Immature natural killer cell (primary cell): ENCODE measurements at regions not wholly inside any gene's neighbourhood (a gene's known extent, or its start where the extent isn't known, plus 50 kb on each side); places are given as distances from the start of the nearest gene placed in this dataset.

Experiments
- DNase-seq, 3 donors: peaks; one replicate each; pipeline ENCODE4 v3.0.0; 2022; ENCODE audit warnings: mixed read lengths in 1 of 3
- H3K27ac Mint-ChIP-seq, 6 donors: one replicate each; pipeline ENCODE4 v1.8.0; 2020; ENCODE audit warnings: mixed read lengths in 6 of 6, mild to moderate bottlenecking in 5 of 6, inconsistent platforms in 4 of 6, moderate library complexity in 3 of 6
- H3K27me3 Mint-ChIP-seq, 3 donors: one replicate each; pipeline ENCODE4 v1.8.0; 2020 to 2021; ENCODE audit warnings: low read depth in 3 of 3, mild to moderate bottlenecking in 3 of 3, mixed read lengths in 3 of 3, moderate library complexity in 3 of 3, inconsistent platforms in 1 of 3
- H3K36me3 Mint-ChIP-seq, 3 donors: one replicate each; pipeline ENCODE4 v1.8.0; 2020; ENCODE audit warnings: mixed read lengths in 3 of 3, inconsistent platforms in 2 of 3, mild to moderate bottlenecking in 2 of 3
- H3K4me1 Mint-ChIP-seq, 2 donors: one replicate each; pipeline ENCODE4 v1.8.0; 2020; ENCODE audit warnings: inconsistent platforms in 2 of 2, mild to moderate bottlenecking in 2 of 2, mixed read lengths in 2 of 2, moderate library complexity in 1 of 2
- H3K4me3 Mint-ChIP-seq, 5 donors: one replicate each; pipeline ENCODE4 v1.8.0; 2020; ENCODE audit warnings: mild to moderate bottlenecking in 5 of 5, mixed read lengths in 5 of 5, inconsistent platforms in 3 of 5, moderate library complexity in 3 of 5
- H3K9me3 Mint-ChIP-seq, 6 donors: one replicate each; pipeline ENCODE4 v1.8.0; 2020; ENCODE audit warnings: mild to moderate bottlenecking in 6 of 6, mixed read lengths in 6 of 6, inconsistent platforms in 4 of 6, moderate library complexity in 3 of 6

DNA sequence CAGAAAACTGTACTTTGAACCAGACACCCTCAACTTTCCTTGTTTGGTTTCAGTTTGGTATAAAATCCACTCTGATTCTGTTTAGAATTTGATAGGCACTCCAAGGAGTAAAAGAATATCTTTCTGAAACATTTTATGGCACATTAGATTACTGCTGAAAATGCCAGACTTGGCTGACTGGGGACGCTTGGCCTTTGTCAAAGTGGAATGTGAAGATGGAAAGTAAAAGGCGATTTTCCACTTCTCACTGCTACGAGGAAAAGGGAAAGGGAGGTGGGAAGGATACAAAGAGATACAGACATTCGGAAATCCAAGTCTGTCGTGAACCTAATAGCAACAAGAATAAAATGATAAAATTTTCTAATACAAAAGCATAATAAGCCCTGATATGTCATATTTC is 203.9 kb downstream of the DMRT2 start:
- H3K27me3 Mint-ChIP-seq = peaks cover 0 to 3% (median 2%) of the 10 kb centered on the region in 3 donors
- H3K36me3 Mint-ChIP-seq = no peaks in the 10 kb centered on the region
- no peaks in the 10 kb centered on the region for H3K4me1 Mint-ChIP-seq
- no peak for DNase-seq
- H3K4me3 Mint-ChIP-seq = no peak overlapping the region
- H3K9me3 Mint-ChIP-seq = peaks cover 0 to 3% (median 0%) of the 10 kb centered on the region in 6 donors
- H3K27ac Mint-ChIP-seq = no peak overlapping the region

DNA sequence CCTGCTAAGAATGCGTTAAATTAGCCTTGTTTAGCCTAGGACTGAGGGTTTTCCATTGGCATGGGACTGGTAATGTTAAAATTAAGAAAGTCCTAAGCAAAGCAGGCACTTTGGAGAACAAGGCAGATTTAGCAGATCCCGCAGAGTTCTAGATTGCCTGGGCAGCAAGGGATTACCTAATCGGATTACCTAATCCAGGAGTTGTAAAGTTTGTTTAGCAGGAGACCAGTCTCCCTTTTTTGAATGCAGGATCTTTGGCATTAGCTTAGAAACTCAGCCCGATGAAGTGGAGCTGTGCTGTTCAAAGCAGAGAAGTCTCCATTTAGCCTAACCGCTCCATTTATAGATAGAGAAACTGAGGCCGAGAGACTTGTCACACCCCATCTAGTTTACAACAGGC is 206.0 kb downstream of the DMRT2 start:
- no peaks in the 10 kb centered on the region for H3K4me1 Mint-ChIP-seq
- H3K27ac Mint-ChIP-seq = no peak overlapping the region
- DNase-seq = no peak
- H3K36me3 Mint-ChIP-seq = no peaks in the 10 kb centered on the region
- peaks cover 0 to 3% (median 2%) of the 10 kb centered on the region in 3 donors for H3K27me3 Mint-ChIP-seq
- no peak overlapping the region for H3K4me3 Mint-ChIP-seq
- H3K9me3 Mint-ChIP-seq = peaks cover 0 to 3% (median 0%) of the 10 kb centered on the region in 6 donors

DNA sequence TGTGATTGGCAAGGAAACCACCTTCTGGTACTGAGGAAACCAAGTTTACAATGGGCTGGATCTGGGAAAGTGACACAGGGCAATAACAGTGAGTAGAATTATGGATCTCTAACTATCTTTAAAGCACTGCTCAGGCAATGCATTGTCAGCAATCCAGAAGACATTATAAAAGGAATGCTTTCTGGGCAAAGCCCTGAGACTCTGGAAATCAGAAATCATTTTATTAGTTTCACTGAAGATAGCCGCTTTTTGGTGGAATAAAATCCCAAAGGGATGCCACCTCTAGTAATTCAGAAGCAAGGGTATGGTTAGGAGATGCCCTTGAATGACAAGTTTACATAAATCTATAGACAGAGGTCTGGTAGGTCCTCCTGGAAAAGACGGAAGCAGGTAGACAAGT is 211.1 kb downstream of the DMRT2 start:
- Mint-ChIP-seq H3K27ac (no peak overlapping the region), H3K4me1 (no peaks in the 10 kb centered on the region), H3K9me3 (peaks cover 0 to 3% (median 0%) of the 10 kb centered on the region in 6 donors), H3K36me3 (no peaks in the 10 kb centered on the region), H3K4me3 (no peak overlapping the region), H3K27me3 (peaks cover 1 to 2% (median 2%) of the 10 kb centered on the region in 3 donors)
- DNase-seq = no peak

DNA sequence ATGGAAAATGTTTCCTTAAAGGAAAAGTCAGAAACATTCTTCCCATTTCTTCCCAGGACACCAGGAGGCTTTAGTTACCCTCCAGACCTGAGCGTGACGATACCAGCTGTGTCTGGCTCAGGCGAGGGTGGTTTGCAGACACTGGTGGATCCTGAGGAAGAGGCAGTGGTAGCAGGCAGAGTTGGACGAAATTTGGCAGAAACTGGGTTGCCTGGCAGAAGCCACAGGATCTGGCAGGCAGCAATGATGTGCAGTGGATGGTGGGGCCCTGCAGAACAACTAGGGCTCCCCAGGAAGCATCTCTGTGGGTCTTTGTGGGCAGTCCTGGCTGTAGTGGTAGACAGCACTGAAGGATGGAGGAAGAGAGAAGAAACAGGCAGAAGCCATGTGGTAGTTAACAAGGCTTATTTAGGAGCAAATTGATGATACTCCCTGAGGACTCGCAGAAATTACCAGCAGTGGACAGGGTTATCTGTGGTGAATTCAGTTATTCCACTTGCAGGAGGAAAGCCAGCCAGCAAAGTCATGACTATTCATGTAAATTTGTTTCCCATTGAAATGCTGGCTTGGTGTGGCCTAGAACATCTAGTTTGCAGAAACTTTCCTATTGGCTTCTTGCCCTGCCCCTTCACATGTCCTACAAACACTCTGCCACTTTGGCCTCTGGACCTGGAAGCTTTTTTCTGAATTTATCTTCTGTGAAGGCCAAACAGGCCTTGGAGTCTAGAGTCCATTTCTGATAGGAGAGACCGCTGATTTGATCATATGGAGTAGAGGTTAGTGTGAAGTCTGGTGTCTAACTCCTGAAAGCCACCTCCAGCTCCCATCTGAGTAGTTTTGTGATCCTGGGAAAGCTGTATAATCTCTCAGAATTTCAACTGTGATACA is 212.0 kb downstream of the DMRT2 start:
- no peak overlapping the region for H3K27ac Mint-ChIP-seq
- H3K27me3 Mint-ChIP-seq = peaks cover 0 to 4% (median 2%) of the 10 kb centered on the region in 3 donors
- no peaks in the 10 kb centered on the region for H3K36me3 Mint-ChIP-seq
- no peaks in the 10 kb centered on the region for H3K4me1 Mint-ChIP-seq
- H3K4me3 Mint-ChIP-seq = no peak overlapping the region
- DNase-seq = no peak
- peaks cover 0 to 1% (median 0%) of the 10 kb centered on the region in 6 donors for H3K9me3 Mint-ChIP-seq

DNA sequence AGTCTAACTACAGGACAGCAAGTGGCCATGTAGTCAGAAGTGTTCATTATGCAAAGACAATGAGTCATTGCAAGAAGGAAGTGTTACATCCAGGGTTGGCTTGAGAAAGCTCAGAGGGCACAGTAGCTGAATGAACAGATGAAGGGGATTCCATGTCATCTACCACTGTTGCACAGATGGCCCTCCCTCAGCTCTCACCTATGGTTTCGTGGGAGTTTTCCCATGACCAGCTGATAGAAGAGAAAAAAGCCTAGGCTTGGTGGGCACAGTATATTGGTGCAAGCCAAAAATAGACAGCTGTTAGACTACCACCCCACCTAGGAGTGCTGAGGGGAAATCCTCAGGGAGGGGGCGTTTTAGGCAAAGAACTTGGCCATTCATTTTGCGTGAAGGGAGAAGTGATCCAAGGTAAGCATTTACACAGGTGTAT is 217.0 kb downstream of the DMRT2 start:
- Mint-ChIP-seq H3K27me3 (peaks cover 4% of the 10 kb centered on the region in 3 donors), H3K36me3 (peaks cover 0 to 3% (median 0%) of the 10 kb centered on the region in 3 donors)
- DNase-seq = no peak

DNA sequence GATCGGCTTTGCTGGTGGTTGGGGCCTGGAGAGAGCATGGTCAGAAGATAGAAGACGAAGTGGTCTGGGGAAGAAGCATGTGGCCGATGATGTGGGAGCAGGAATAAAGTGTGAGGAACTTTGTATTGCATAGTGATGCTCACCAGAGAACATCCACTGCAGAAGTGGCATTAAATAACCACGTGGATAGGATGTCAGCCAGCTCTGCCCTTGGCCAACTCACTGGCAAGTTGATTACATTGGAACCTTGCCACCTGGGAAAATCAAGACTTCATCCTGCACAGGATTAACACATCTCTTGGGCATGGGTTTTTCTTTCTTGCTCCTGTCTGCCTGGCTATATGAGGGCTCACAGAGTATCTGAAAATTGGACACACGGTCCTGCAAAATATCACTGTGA is 217.4 kb downstream of the DMRT2 start:
- H3K27me3 Mint-ChIP-seq = peaks cover 4% of the 10 kb centered on the region in 3 donors
- H3K27ac Mint-ChIP-seq = no peak overlapping the region
- peaks cover 3 to 6% of the 10 kb centered on the region in 2 donors for H3K4me1 Mint-ChIP-seq
- H3K36me3 Mint-ChIP-seq = peaks cover 0 to 3% (median 0%) of the 10 kb centered on the region in 3 donors
- DNase-seq = no peak
- H3K4me3 Mint-ChIP-seq = no peak overlapping the region
- H3K9me3 Mint-ChIP-seq = peaks cover 0 to 5% (median 0%) of the 10 kb centered on the region in 6 donors

More for the DNA sequence above, 217.0 kb downstream of the DMRT2 start:
- Mint-ChIP-seq H3K4me1 (peaks cover 3 to 6% of the 10 kb centered on the region in 2 donors), H3K9me3 (peaks cover 0 to 5% (median 0%) of the 10 kb centered on the region in 6 donors), H3K4me3 (no peak overlapping the region), H3K27ac (no peak overlapping the region)

DNA sequence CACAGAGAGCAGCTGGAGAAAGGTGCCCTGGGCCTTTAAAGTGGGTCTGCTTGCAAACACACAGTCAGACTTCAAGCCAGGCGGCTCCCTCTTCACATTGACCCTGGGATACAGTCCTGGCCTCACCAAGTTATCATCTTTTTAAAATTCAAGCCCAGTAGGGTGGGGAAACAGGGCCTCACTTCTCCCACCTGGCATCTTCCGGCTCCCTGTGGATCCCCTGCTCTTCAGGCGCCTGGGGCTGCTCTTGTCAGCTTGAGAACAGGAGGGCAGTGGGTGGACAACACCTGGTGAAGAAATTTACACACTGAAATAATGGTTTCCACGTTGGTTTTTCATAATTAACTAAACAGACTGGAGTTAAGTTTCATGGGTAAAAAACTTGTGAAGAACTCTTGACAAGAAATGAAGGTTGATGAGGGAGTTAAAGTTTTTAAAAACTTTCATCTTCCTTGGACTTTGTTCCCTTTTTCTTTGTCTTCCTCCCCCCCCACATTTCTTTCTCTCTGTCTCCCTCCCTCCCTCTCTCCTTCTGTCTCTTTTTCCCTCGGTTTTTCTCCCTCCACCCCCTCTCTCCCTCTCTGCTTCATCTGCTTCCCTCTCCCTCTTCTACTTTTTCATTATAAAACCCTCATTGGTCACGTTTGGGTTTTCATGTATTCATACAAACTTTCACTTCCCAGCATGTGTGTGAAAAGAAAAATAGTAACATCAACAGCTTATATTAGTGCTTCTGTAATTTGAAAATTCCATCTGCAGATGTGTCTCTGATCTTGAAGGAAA is 219.6 kb downstream of the DMRT2 start:
- H3K4me1 Mint-ChIP-seq = peaks cover 3 to 6% of the 10 kb centered on the region in 2 donors
- H3K4me3 Mint-ChIP-seq = no peak overlapping the region
- DNase-seq = no peak
- no peak overlapping the region for H3K27ac Mint-ChIP-seq
- H3K27me3 Mint-ChIP-seq = peaks cover 2 to 4% (median 2%) of the 10 kb centered on the region in 3 donors
- peaks cover 0 to 3% (median 0%) of the 10 kb centered on the region in 3 donors for H3K36me3 Mint-ChIP-seq
- peaks cover 0 to 5% (median 0%) of the 10 kb centered on the region in 6 donors for H3K9me3 Mint-ChIP-seq

DNA sequence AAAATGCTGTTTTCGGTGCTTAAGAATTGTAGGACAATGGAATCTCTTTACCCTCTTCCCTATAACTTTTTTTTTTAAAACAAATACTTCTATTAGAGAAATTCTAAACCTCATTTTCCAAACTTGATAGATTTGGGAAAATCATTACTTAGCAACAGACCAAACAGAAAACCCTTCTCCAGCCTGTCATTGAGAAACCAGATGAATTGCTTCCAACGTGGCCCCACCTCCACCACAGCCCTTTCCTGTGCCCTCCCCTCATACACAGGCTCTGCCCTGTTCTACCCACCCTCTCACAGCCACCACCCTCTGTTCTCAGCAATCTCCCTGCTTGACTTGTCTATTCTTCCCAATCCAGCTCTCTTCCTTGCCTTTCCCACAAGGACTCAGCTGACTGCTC is 221.2 kb downstream of the DMRT2 start:
- peaks cover 3 to 6% of the 10 kb centered on the region in 2 donors for H3K4me1 Mint-ChIP-seq
- no peak for DNase-seq
- peaks cover 2 to 4% (median 2%) of the 10 kb centered on the region in 3 donors for H3K27me3 Mint-ChIP-seq
- H3K36me3 Mint-ChIP-seq = peaks cover 0 to 3% (median 0%) of the 10 kb centered on the region in 3 donors
- H3K9me3 Mint-ChIP-seq = peaks cover 0 to 5% (median 0%) of the 10 kb centered on the region in 6 donors
- H3K4me3 Mint-ChIP-seq = peak overlapping the region in 1 of 5 donors; percentile 34
- H3K27ac Mint-ChIP-seq = no peak overlapping the region

DNA sequence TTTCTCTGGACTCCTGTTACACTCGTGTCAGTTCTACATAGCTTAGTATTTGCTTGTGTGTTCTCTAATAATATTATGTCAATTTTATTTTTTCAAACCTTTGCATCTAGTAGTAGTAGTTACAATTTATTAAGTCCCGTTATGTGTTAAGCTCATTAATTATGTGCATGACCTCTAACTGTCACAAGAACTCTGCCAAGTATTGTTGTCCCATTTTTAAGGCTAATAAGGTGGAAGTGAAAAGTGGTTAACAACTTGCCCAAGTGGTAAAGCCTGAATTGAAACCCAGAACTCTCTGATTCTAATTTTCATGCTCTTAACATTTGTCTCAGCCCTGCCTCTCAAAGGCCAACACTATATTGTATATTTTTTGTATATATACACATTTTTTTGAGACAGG is 221.6 kb downstream of the DMRT2 start:
- peaks cover 0 to 7% (median 0%) of the 10 kb centered on the region in 6 donors for H3K9me3 Mint-ChIP-seq
- peaks cover 3 to 6% of the 10 kb centered on the region in 2 donors for H3K4me1 Mint-ChIP-seq
- H3K27ac Mint-ChIP-seq = no peak overlapping the region
- peak overlapping the region in 1 of 5 donors; percentile 34 for H3K4me3 Mint-ChIP-seq
- H3K36me3 Mint-ChIP-seq = peaks cover 0 to 3% (median 0%) of the 10 kb centered on the region in 3 donors
- DNase-seq = no peak
- H3K27me3 Mint-ChIP-seq = peaks cover 2 to 4% (median 3%) of the 10 kb centered on the region in 3 donors

DNA sequence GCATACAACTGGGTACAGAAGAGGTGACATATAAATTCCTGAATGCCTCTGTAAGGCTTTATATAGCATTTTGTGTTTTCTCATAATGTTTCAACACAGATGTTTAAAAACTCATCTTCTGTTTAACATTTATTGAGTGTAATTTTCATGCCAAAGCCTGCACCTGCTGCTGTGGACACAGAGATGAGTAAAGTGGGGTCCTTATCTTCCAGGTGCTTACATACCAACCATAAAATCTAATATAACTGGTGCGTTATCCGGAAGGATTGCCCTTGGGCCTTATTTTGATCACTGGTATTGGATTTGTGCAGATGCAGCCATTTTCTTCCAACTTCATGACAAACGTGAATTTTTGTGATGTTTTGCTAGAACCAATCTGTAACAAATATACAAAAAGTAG is 222.3 kb downstream of the DMRT2 start:
- H3K27me3 Mint-ChIP-seq = peaks cover 2 to 4% (median 3%) of the 10 kb centered on the region in 3 donors
- H3K27ac Mint-ChIP-seq = no peak overlapping the region
- no peak for DNase-seq
- H3K4me1 Mint-ChIP-seq = peaks cover 3 to 6% of the 10 kb centered on the region in 2 donors
- no peak overlapping the region for H3K4me3 Mint-ChIP-seq
- peaks cover 0 to 3% (median 0%) of the 10 kb centered on the region in 3 donors for H3K36me3 Mint-ChIP-seq
- peaks cover 0 to 6% (median 0%) of the 10 kb centered on the region in 6 donors for H3K9me3 Mint-ChIP-seq

DNA sequence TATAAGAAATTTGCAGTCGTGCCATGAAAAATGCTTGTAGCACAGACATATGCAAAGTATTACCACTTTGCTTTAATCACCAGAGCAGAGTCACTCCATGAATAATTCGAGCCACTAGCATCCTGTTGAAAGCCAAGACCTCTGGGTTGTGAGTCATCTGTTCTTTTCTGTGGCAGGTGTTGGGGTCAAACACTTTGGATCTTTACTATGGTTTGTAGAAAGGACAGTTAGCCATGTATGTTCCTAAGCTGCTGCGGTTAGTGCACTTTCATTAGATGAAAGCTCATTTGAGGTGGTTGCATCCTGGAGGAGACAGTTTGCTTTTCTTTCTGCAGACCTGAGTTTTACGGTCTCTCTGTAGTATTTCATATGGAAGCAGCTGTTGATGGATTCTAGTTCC is 223.7 kb downstream of the DMRT2 start:
- Mint-ChIP-seq H3K4me1 (peaks cover 3 to 6% of the 10 kb centered on the region in 2 donors), H3K4me3 (no peak overlapping the region), H3K9me3 (peaks cover 0 to 5% (median 0%) of the 10 kb centered on the region in 6 donors), H3K36me3 (peaks cover 0 to 3% (median 0%) of the 10 kb centered on the region in 3 donors), H3K27ac (no peak overlapping the region), H3K27me3 (peaks cover 2 to 4% (median 3%) of the 10 kb centered on the region in 3 donors)
- no peak for DNase-seq

DNA sequence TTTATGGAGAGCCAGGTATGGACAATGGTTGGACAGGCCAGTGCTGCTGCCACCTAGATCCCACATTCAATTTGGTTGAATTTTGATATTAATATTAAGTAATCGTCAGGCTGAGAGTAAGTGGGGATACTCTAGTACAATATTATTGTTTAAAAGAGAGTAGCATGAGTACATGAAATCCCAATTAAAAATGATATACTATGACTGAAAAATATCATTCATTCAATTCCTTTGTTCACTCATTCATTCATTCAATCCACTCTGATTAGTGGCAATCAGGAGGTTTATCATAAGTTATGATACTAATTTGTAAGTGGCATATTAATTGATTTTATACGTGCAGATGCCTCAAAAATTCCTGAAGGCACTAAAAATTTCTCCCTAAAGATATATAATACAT is 224.2 kb downstream of the DMRT2 start:
- peaks cover 3 to 6% of the 10 kb centered on the region in 2 donors for H3K4me1 Mint-ChIP-seq
- no peak overlapping the region for H3K27ac Mint-ChIP-seq
- peaks cover 3 to 4% (median 4%) of the 10 kb centered on the region in 3 donors for H3K27me3 Mint-ChIP-seq
- H3K36me3 Mint-ChIP-seq = peaks cover 0 to 3% (median 0%) of the 10 kb centered on the region in 3 donors
- DNase-seq = no peak
- peaks cover 0 to 5% (median 0%) of the 10 kb centered on the region in 6 donors for H3K9me3 Mint-ChIP-seq
- H3K4me3 Mint-ChIP-seq = no peak overlapping the region

DNA sequence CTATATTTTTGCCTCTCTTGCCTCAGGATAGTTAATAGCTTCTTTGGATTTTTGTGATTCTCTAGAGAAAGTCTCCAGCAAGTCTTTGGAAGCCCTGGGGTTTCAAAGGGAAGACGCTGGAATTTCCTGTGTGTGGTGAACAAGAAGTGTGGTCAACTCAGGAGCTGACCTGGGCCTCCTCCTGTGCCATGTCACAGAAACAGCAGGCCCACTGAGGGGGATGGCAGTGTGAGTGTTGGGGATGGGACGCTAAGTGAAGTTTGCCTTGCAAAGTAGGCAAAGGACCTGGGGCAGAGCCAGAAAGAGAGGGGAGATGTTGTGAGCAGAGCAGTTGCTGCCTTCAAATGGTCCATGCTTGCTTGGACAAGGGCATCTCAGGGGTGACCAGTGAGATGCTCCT is 226.3 kb downstream of the DMRT2 start:
- H3K4me3 Mint-ChIP-seq = no peak overlapping the region
- peaks cover 0 to 2% (median 0%) of the 10 kb centered on the region in 3 donors for H3K36me3 Mint-ChIP-seq
- H3K4me1 Mint-ChIP-seq = peaks cover 3 to 4% of the 10 kb centered on the region in 2 donors
- no peak overlapping the region for H3K27ac Mint-ChIP-seq
- H3K27me3 Mint-ChIP-seq = peaks cover 3 to 5% (median 4%) of the 10 kb centered on the region in 3 donors
- DNase-seq = no peak
- H3K9me3 Mint-ChIP-seq = peaks cover 0 to 2% (median 0%) of the 10 kb centered on the region in 6 donors
